ENCODE measurements at regions not wholly inside any gene's neighbourhood (a gene's known extent, or its start where the extent isn't known, plus 50 kb on each side); places are given as distances from the start of the nearest gene placed in this dataset.

DNA sequence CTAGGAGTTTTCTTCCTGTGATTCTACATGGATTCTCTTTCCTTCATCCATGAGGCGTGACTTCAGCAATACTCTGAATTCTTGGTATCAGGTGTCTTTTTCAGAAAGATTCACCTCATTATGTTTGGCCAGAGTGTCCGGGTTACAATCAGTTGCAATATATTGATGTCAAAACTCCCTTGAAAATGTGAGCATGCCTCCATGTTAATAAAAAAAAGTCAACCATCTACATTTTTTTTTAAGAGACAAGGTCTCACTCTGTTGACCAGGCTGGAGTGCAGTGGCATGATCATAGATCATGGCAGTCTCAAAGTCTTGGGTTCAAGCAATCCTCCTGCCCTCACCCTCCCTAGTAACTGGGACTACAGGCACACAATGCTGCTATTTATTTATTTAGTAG, 80.9 kb upstream of the NEUROD1 start:
- Histone ChIP-seq H2AFZ (ENCODE audit: low read length) (no peak overlapping the region), H3K9ac (ENCODE audit: low read length) (no peak overlapping the region), H3K79me2 (ENCODE audit: low read length) (no peaks in the 10 kb centered on the region), H3K9me2 (replicated peaks; ENCODE audit: insufficient read depth, low read length) (no peaks in the 10 kb centered on the region), H4K20me1 (ENCODE audit: insufficient read depth, low read length) (no peaks in the 10 kb centered on the region), H3K4me3 (ENCODE audit: low read length) (no peak overlapping the region), H3K27me3 (replicated peaks; ENCODE audit: insufficient read depth, low read length) (no peaks in the 10 kb centered on the region), H3K4me2 (ENCODE audit: low read depth, low read length) (no peak overlapping the region), H3K36me3 (replicated peaks; ENCODE audit: insufficient read depth, low read length) (no peaks in the 10 kb centered on the region), H3K27ac (ENCODE audit: low read length) (no peak overlapping the region), H3K4me1 (ENCODE audit: low read length) (no peaks in the 10 kb centered on the region), H3K9me3 (replicated peaks; ENCODE audit: insufficient read depth, low read length) (no peaks in the 10 kb centered on the region), H3F3A (ENCODE audit: insufficient read depth, low read length) (no peaks in the 10 kb centered on the region)
- TF ChIP-seq EZH2 (optimal IDR thresholded peaks at IDR 0.05; ENCODE audit: low read depth, low read length) (no peak), EZH2phosphoT487 (IDR thresholded peaks at IDR 0.05; ENCODE audit: low read length) (no peak)
- TF ChIP-seq, protein P1, sequence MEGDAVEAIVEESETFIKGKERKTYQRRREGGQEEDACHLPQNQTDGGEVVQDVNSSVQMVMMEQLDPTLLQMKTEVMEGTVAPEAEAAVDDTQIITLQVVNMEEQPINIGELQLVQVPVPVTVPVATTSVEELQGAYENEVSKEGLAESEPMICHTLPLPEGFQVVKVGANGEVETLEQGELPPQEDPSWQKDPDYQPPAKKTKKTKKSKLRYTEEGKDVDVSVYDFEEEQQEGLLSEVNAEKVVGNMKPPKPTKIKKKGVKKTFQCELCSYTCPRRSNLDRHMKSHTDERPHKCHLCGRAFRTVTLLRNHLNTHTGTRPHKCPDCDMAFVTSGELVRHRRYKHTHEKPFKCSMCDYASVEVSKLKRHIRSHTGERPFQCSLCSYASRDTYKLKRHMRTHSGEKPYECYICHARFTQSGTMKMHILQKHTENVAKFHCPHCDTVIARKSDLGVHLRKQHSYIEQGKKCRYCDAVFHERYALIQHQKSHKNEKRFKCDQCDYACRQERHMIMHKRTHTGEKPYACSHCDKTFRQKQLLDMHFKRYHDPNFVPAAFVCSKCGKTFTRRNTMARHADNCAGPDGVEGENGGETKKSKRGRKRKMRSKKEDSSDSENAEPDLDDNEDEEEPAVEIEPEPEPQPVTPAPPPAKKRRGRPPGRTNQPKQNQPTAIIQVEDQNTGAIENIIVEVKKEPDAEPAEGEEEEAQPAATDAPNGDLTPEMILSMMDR (IDR thresholded peaks at IDR 0.05; ENCODE audit: low read length), result no peak
- no peak for DNase-seq

- Histone ChIP-seq H2AFZ (ENCODE audit: low read length) (no peak overlapping the region), H3K36me3 (replicated peaks; ENCODE audit: insufficient read depth, low read length) (no peaks in the 10 kb centered on the region), H3K27ac (ENCODE audit: low read length) (no peak overlapping the region), H3K4me1 (ENCODE audit: low read length) (no peaks in the 10 kb centered on the region), H4K20me1 (ENCODE audit: insufficient read depth, low read length) (no peaks in the 10 kb centered on the region), H3K9ac (ENCODE audit: low read length) (no peak overlapping the region), H3K4me2 (ENCODE audit: low read depth, low read length) (no peak overlapping the region), H3K9me2 (replicated peaks; ENCODE audit: insufficient read depth, low read length) (no peaks in the 10 kb centered on the region), H3K27me3 (replicated peaks; ENCODE audit: insufficient read depth, low read length) (no peaks in the 10 kb centered on the region), H3K9me3 (replicated peaks; ENCODE audit: insufficient read depth, low read length) (no peaks in the 10 kb centered on the region), H3K79me2 (ENCODE audit: low read length) (no peaks in the 10 kb centered on the region), H3F3A (ENCODE audit: insufficient read depth, low read length) (no peaks in the 10 kb centered on the region), H3K4me3 (ENCODE audit: low read length) (no peak overlapping the region)
- DNase-seq, result no peak
- TF ChIP-seq, protein P1 (IDR thresholded peaks at IDR 0.05; ENCODE audit: low read length), result no peak
- TF ChIP-seq EZH2phosphoT487 (IDR thresholded peaks at IDR 0.05; ENCODE audit: low read length) (no peak), EZH2 (optimal IDR thresholded peaks at IDR 0.05; ENCODE audit: low read depth, low read length) (no peak)
These were observed 81.7 kb upstream of the NEUROD1 start for GRCh38 chr2:181762000-181762399.

GRCh38 chr2:181762848-181763247, 82.5 kb upstream of the NEUROD1 start:
- DNase-seq, result no peak
- H3K27me3 ChIP-seq (replicated peaks; ENCODE audit: insufficient read depth, low read length), result no peaks in the 10 kb centered on the region
- no peak overlapping the region for H3K4me3 ChIP-seq (ENCODE audit: low read length)
- H3K36me3 ChIP-seq (replicated peaks; ENCODE audit: insufficient read depth, low read length), result no peaks in the 10 kb centered on the region
- H2AFZ ChIP-seq (ENCODE audit: low read length), result no peak overlapping the region
- H3F3A ChIP-seq (ENCODE audit: insufficient read depth, low read length), result no peaks in the 10 kb centered on the region
- H3K27ac ChIP-seq (ENCODE audit: low read length), result no peak overlapping the region
- no peaks in the 10 kb centered on the region for H3K4me1 ChIP-seq (ENCODE audit: low read length)
- no peaks in the 10 kb centered on the region for H4K20me1 ChIP-seq (ENCODE audit: insufficient read depth, low read length)
- H3K79me2 ChIP-seq (ENCODE audit: low read length), result no peaks in the 10 kb centered on the region
- H3K9ac ChIP-seq (ENCODE audit: low read length), result no peak overlapping the region
- H3K4me2 ChIP-seq (ENCODE audit: low read depth, low read length), result no peak overlapping the region
- no peaks in the 10 kb centered on the region for H3K9me3 ChIP-seq (replicated peaks; ENCODE audit: insufficient read depth, low read length)
- H3K9me2 ChIP-seq (replicated peaks; ENCODE audit: insufficient read depth, low read length), result no peaks in the 10 kb centered on the region
- TF ChIP-seq, protein P1 (IDR thresholded peaks at IDR 0.05; ENCODE audit: low read length), result no peak
- TF ChIP-seq EZH2phosphoT487 (IDR thresholded peaks at IDR 0.05; ENCODE audit: low read length), result no peak
- TF ChIP-seq EZH2 (optimal IDR thresholded peaks at IDR 0.05; ENCODE audit: low read depth, low read length), result no peak
